Fibroblast of skin of left quadriceps (primary cell): ENCODE measurements at regions not wholly inside any gene's neighbourhood (a gene's known extent, or its start where the extent isn't known, plus 50 kb on each side); places are given as distances from the start of the nearest gene placed in this dataset.
"Not testable (repeated sequence)": the region's sequence is repeated elsewhere in the genome, so short reads cannot be mapped to it uniquely, and the experiment has no call there.

Experiments used
- DNase-seq, 2 experiments: peaks; one replicate each; pipeline ENCODE4 v3.0.0-alpha.2; 2013; ENCODE audit warnings: low read depth in 2 of 2

DNA sequence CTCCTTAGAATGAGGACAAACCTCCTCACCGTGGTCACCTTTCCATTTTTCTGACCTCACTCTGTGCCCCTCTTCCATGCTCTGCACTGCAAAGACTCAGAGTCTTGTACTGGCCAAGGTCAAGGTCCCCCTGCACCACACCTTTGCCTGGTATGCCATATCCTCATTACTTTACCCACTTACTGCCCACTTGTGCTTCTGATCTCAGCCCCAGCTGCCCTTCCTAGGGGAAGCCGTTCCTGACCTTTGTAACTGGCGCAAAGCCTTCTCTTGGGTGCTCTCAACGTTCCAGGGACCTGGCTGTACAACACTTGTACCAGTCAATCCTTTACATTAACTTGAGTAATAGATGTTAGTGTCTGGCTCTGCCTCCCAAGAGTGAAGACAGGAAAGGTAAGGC, 256.0 kb downstream of the SV2B start:
- DNase-seq, result no peak

DNA sequence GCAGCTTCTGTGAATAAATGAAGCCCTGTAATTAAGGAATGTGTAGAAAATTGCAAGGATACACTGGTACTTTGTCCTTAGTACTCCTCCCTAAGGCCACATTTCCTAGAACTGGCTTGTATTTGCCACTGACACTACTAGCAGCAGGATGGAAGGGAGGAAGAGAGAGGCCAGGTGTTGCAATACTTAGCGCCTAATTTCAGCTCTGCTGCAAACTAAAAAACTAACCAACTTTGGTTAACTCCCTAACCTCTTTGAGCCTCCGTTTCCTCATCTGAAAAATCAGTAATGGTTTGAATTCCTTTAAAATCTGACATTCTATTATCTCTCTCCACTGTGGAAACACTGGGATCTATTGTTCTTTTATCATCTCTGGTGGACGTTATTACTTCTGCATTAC, 257.0 kb downstream of the SV2B start:
- DNase-seq, result no peak

DNA sequence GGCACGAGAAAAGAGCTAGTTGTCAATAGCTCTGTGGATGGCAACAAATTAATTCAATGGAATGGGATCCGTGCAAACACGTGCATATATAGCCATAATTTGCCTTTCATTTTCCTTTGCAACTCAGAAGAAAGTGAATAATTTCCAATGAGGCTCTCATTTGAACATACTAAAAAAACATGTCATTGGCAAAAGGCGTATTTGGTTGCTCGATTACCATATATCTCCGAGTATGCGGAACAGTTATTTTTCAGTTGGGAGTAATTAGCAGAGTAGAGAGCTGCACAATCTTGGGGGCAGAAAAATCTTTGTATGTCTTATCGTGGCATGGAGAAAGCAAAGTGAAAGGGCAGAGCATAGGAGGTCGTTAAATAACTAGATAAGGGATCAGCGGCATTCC, 257.4 kb downstream of the SV2B start:
- no peak for DNase-seq

DNA sequence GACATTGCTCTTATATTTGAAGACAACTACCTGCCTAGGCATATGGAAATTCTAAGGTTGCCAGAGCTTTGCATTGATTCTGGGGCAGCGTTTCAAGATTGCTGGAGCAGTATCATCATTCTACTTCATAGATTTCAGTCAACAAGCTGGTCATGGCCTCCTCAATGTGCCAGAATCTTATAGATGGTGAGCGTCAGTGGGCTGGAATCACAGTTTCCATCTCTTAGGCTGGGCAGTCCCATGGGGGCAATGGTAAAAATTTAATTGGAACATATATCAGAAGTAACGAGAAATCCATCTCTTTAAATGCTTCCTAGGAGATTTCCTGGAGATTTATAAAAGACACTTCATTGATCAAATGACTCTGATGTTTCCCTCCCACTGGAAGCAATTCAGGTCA, 258.3 kb downstream of the SV2B start:
- no peak for DNase-seq

DNA sequence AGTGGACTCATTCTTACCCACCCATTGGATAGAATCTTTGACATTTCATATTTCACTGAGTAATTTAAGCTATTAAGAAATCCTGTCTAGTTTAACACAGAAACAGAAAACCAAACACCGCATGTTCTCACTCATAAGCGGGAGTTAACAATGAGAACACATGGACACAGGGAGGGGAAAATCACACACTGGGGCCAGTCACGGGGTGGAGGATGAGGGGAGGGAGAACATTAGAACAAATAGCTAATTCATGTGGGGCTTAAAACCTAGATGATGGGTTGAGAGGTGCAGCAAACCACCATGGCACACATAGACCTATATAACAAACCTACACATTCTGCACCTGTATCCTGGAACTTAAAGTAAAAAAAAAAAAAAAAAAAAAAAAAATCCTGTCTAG, 261.6 kb downstream of the SV2B start:
- DNase-seq, result not testable (repeated sequence)

DNA sequence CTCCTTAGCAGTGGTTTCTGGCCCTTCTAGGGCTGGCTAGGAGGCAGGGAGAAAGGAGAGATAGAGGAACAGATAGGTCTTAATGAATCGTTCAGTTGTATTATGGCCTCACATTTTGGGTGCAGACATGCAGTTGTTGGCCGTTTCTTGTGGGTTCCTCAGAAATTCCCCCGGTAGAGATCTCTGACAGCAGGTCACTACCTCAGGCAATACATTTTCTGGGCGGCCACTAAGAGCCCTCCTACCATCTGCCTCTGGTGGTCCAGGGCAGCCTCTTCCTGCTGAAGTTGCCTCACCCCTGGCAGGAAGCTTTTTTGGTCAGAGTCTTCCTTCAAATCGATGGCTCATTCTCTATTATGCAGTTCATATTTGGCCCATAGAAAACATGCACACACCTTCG, 266.1 kb downstream of the SV2B start:
- DNase-seq, result no peak

DNA sequence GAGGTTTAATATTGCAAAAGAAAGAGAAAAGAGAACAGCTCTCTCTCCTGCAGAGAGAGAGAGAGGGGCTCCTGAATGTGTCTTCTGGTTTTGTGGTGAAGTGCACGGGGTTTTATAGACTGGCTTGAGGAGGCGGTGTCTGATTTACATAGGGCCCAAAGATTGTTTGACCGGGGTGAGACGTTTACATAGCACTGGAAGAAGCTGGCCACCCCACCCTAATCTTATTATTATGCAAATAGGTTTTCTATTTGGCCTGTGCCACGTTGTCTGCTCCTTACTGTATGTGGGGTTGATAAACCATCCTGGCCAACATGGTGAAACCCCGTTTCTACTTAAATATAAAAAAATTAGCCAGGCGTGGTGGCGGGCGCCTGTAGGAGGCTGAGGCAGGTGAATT, 268.6 kb downstream of the SV2B start:
- no peak for DNase-seq

DNA sequence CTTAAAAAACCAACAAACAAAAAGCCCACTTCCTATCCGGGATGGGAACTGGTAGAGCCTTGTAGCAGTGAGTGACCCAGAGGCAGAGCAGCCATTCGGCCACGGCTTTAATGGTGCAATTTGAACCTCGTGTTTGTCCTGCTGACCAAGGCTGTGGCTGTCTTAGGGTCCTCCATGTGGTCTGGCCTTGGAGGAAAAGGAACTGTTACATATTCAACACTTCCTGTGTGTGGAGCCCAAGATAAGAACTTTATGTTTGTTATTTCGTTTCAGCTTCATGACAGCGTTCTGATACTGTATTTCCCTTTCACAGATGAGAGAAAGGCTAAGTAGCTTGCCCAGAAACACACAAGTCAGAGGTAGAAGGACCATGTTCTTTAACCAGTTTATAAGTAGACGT, 269.8 kb downstream of the SV2B start:
- DNase-seq, result no peak

DNA sequence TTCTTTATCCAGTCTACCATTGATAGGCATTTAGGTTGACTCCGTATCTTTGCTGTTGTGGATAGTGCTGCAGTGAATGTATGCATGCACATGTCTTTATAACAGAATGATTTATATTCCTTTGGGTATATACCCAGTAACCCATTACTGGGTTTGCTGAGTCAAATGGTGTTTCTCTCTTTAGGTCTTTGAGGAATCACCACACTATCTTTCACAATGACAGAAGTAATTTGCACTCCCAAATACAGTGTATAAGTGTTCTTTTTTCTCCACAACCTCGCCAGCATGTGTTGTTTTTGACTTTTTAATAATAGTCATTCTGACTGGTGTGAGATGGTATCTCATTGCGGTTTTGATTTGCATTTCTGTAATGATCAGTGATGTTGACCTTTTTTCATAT, 271.3 kb downstream of the SV2B start:
- not testable (repeated sequence) for DNase-seq

DNA sequence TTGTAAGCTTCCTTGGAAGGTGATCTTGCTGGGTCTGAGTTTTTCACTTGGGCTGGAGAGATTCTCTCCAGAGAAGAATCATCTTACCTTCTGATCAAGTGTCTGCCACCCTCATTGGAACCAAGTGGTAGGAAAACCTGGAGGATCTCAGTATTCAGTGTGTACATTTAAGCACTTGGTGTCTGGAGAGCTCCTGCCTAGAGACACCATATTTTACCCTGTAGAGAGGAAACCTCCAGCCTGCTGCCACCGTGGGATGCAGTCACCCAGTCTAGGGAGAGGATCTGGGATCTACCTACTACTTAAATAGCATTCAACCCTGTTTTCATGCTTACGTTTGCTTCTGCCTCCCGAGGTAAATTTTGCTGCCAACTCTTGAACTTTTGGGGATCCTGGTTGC, 274.3 kb downstream of the SV2B start:
- DNase-seq, result no peak

DNA sequence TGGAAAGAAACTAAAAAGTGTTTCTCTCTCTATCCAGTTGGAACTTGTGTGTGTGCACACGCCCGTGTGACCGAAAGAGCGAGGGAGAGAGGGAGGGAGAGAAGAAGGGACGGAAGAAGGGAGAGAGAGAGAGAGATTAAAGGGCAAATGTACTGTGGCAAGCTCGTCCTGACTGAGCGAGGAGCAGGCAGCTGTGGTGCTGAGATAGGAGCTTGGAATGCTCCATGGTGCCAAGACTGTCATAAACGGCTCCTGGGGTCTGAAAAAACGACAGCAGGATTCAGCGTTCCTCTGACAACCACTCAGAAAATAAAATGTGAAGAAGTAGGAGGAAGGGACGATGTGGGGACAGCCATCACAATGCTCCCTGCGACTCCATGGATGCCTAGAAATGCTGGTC, 276.0 kb downstream of the SV2B start:
- DNase-seq, result no peak

DNA sequence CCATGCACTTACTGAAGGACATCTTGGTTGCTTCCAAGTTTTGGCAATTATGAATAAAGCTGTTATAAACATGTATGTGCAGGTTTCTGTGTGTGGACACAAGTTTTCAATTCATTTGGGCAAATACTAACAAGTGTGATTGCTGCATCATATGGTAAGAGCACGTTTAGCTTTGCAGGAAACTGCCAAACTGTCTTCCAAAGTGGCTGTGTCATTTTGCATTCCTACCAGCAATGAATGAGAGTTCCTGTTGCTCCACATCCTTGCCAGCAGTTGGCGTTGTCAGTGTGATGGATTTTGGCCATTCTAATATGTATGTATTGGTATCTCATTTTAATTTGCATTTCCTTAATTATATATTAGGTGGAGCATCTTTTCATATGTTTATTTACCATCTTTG, 280.1 kb downstream of the SV2B start:
- DNase-seq, result no peak

DNA sequence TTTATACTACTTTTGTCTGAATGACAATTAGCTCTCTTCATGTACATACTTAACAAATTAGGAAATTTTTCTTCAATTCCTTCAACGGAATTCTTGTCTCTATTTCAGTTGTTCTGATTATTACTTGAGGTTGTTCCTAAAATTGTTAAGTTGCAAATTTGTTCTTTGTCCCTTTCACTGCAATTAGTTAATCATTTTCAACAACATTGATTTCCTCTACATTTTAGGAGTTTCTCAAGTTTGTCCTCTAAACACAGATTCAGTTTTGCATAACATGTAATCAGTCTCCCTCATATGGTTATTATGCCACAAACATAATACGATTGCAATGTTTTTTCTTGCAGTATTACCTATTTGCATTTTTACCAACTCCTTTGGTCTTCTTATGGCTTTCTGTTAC, 283.5 kb downstream of the SV2B start:
- DNase-seq, result no peak

DNA sequence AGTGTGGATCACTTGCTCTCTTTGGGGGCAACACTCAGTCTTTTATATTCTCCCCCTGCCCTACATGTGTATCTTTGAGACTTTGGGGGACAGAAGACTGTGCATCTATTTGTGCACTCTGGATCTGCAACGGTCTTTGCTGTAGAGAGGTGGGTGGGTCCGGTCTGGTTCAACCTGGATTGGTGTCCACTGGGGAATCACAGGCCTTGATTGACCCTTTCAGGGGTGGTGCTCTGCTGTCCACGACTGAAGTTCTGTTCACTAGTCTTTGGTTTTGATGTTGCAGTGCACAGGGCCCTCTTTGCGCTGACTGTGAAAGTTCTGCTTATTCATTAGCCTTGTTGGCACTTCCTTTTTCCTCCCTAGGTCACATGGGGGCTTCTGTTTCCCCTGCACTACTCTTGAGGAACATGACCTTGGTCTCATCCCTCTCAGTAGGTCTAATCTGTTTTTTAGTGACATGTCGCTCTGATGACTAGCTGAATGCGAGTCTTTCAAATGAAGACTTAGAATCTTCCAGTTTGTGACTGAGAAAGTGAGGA, 284.2 kb downstream of the SV2B start:
- DNase-seq, result no peak

DNA sequence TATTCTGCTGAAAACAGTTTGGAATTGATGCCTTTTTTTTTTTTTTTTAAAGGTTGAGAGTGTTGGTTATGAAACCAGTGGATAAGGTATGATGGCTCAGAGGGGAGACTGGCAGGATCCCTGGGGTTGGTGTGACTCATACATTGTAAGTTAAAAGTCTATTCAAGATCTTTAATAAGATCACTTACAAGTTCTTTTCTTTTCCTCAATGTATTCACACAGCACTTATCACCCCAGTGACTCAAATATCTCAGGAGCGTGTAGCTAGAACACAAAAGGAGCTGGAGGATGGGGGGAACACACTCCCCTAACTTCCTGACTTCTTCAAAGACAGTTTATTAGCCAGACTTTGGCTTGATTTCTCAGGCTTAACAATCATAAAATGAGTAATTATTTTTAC, 285.3 kb downstream of the SV2B start:
- peak in 1 of 2 experiments; percentile 2 for DNase-seq

DNA sequence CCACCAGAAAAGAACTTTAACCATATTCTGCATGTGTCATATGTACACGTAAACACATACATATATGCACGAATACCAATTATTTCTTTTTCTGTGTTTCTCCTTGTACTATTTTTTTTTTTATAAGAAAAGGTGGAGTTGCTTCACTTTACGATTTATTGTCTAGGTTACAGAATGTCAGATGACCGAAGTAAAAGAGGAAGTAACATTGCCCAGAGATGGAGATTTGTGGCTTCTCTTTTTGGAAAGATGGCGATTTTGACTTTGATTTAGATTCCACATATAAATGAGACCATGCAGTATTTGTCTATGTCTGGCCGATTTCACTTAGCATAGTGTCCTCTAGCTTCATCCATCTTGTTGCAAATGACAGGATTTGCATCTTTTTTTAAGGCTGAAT, 293.1 kb downstream of the SV2B start:
- no peak for DNase-seq

DNA sequence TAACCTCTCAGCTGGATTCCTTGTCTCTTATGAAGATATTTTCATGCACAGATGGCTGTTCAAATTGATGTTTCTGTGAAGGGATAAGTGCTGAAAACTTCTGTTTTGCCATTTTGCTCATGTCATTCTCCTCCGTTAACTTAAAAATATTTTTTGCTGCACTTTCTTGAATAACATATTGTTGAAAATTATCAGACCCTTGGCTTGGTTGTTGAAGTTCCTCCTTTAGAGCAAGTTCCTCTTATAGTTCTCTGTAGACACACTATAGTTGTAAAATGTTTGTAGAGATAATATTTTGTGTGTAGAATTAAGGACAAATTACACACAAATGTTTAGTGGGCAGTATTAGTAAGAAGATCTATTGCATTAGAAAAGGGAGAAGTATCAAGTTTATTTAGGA, 300.4 kb downstream of the SV2B start:
- no peak for DNase-seq

DNA sequence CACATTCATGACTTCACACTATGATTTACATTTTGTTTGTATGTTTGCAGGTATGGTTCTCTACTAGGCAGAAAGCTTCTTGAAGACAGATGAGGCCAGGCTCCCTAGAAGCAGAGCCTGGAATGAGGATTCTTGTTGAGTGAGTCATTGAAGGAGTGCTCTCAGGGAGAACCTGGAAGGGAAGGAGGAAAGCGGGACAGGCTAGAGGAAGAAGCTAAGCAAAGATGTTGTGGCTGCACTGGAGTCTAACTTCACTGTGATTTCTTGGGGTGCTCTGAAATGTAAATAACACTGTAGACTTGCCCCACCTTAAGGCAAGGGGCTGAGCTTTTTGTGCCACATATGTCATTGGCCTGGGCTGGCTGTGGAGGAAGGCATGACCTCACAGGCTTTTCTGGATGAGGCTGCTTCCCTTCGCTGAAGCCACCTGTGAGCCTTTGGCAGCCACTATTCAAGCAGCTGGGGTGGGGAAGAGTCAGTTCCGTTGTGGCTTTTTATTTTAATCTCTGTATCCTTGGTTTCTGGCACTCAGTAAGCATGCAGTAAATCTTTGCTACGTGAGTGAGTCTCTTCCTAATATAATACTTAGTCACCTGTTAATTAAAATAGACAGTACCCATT, 307.3 kb downstream of the SV2B start:
- peak; percentile 15 to 17 for DNase-seq

DNA sequence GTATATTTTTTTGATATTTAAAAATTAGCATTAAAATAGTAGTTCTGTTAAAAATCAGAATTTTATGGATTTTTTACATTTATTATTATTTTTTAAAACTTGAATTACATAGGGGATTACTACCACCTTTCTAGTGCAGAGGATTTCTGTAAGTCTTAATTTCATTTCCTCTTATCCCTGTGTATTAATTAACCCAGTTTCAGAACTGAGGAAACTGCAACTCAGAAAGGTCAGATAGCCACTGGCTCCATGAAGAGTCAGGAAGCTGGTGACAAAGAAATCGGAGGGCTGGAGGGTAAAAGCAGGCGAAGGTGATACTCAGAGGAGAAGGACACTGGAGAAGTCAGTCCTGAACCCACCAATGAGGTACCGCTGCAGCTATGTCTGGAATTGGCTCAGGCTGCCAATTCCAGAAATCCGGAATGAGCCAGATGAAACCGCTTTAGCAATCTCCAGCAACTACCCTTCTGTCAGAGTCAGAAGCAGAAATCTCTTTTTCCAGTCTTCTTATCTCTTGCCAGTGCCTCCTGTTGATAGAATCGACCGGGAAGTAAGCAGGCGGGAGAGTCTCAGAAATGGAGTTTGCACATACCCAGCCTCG, 308.5 kb downstream of the SV2B start:
- DNase-seq, result peak in 1 of 2 experiments; percentile 10

DNA sequence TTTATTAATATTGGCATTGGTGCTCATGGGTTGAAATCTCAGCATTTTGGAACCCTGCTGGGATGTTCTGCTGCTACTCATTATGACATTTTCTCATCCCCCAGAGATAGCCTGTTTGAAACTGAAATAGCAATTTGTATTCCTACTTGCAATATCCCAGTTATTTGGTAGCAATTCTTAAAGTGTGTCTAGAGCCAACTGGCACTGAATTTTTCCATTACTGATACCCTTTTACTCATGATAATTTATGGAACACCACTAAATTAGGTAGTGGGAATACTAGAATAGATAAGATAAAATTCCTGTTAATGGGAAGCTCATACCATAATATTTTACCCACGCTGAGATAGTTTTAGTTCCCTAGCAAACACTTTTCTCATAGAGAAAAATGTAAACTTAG, 309.3 kb downstream of the SV2B start:
- no peak for DNase-seq

DNA sequence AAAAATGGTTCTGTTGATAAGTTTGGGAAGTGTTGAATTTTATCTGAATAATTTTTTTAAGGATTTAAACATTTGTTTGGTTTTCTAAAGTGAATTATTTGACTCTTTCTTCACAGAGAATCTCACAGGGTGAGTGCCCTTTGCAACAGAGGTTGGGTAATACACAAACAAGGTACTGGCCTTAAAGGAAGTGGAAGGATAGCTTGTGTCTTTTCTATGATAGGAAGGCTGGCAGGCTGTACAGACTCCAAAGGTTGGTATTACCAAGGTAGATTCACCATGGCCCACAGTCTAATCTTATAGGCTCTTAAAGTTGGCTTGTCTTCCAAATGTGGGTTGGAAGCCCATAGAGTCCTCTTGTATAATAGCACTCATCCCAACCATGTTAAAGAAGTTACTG, 311.5 kb downstream of the SV2B start:
- no peak for DNase-seq

DNA sequence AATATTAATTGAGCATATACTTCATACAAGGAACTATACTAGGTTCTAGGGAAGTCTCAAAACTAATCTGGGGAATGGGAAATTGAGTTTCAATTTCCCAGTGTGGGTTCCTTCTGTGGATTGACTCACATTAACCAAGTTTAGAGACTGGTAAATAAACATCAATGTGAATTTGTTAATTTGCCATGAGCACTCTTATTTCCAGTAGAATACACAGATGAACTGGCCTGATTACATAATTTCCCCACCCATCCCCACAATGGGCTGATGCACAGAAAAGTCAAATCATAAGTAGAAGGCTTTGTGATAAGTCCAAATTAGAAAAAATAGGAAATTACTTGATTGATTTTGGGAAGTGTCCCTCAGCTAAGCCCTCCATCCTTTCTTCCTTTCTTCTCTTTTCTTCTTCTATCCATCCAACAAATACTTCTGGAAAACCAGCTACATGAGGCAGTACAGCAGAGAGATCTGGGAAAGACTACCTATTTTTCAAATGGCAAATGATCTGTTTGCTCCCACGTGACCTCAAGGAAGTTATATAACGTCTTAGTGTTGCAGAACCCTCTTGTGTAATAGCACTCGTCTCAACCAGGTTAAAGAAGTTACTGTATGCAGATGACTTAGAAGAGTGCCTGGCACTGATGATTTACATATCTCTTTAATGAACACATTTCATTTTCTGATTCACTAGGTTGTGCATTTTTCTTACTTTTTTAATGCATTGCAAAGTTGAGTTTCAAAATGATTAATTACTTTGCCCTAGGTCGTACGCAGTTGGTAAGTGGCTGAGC, 312.3 kb downstream of the SV2B start:
- DNase-seq, result no peak

DNA sequence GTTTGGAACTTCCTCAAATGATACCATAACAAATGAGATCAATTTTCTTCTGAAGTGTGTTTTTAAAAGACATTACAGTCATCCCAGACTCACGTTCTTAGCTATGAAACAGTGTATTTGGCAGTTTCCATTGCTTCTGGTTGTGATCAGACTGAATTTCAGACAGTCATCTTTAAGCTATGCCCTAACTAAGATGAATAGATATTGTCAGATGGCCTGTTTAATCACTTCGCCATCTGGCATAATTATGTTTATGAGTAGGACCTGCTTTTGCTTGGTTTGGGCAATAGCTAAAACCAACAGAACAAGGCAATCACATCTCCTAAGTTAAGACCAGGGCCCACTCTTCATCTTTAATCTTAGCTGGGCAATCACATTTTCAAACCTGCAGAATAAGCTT, 313.1 kb downstream of the SV2B start:
- no peak for DNase-seq
